ENCODE measurements at regions not wholly inside any gene's neighbourhood (a gene's known extent, or its start where the extent isn't known, plus 50 kb on each side); places are given as distances from the start of the nearest gene placed in this dataset.

- TF ChIP-seq CTCF (IDR thresholded peaks at IDR 0.05): no peak
- no peak for TF ChIP-seq POLR2A (IDR thresholded peaks at IDR 0.05)
These were observed 255.2 kb upstream of the SPRED2 start for GRCh38 chr2:65687614-65688013.
